Astrocyte (in vitro differentiated cells and primary cell): ENCODE measurements at regions not wholly inside any gene's neighbourhood (a gene's known extent, or its start where the extent isn't known, plus 50 kb on each side); places are given as distances from the start of the nearest gene placed in this dataset.
A peak's percentile ranks its signal among the peaks of the same experiment; 100 is the strongest.

Experiments
- DNase-seq: peaks from one replicate; pipeline ENCODE4 v3.0.0-alpha.2; 2010; ENCODE audit warnings: low read depth
- FAIRE-seq: peaks from 2 replicates; lab custom pipeline; 2011; peaks lifted over from hg19 to GRCh38; lab: Jason Lieb, UNC
- H2AFZ ChIP-seq: 2 replicates; pipeline ENCODE4 v1.6.0; 2012; ENCODE audit warnings: low read depth, low read length, inconsistent platforms
- H3K27ac ChIP-seq: 2 replicates; pipeline ENCODE4 v1.5.1; 2011; ENCODE audit warnings: low read depth, low read length, inconsistent platforms
- H3K27me3 ChIP-seq: 2 replicates; pipeline ENCODE4 v1.6.0; 2011; ENCODE audit warnings: low read length, inconsistent platforms; ENCODE audit not compliant: insufficient read depth
- H3K36me3 ChIP-seq: 2 replicates; pipeline ENCODE4 v1.5.1; 2011; ENCODE audit warnings: low read length, inconsistent platforms; ENCODE audit not compliant: insufficient read depth
- H3K4me1 ChIP-seq: 2 replicates; pipeline ENCODE4 v1.5.1; 2011; ENCODE audit warnings: low read length, inconsistent platforms; ENCODE audit not compliant: insufficient read depth
- H3K4me2 ChIP-seq: 2 replicates; pipeline ENCODE4 v1.6.0; 2012; ENCODE audit warnings: low read length, inconsistent platforms
- H3K4me3 ChIP-seq: 2 replicates; pipeline ENCODE4 v1.5.1; 2011; ENCODE audit warnings: low read depth, mild to moderate bottlenecking, low read length, inconsistent platforms; ENCODE audit not compliant: insufficient read depth
- H3K79me2 ChIP-seq: 2 replicates; pipeline ENCODE4 v1.6.0; 2012; ENCODE audit warnings: mild to moderate bottlenecking, low read length, inconsistent platforms; ENCODE audit not compliant: insufficient read depth
- H3K9ac ChIP-seq: 2 replicates; pipeline ENCODE4 v1.6.0; 2012; ENCODE audit warnings: mild to moderate bottlenecking, low read length, inconsistent platforms
- H3K9me3 ChIP-seq: 2 replicates; pipeline ENCODE4 v1.5.1; 2012; ENCODE audit warnings: low read depth, mild to moderate bottlenecking, low read length, inconsistent platforms; ENCODE audit not compliant: insufficient read depth
- H4K20me1 ChIP-seq: 2 replicates; pipeline ENCODE4 v1.6.0; 2012; ENCODE audit warnings: low read length, inconsistent platforms; ENCODE audit not compliant: insufficient read depth
- H3K27ac Mint-ChIP-seq: one replicate; pipeline ENCODE4 v1.8.0; 2021; ENCODE audit warnings: mild to moderate bottlenecking, mixed read lengths; ENCODE audit not compliant: unreplicated experiment
- H3K27me3 Mint-ChIP-seq: one replicate; pipeline ENCODE4 v1.8.0; 2021; ENCODE audit warnings: low read depth, mixed read lengths; ENCODE audit not compliant: unreplicated experiment
- H3K36me3 Mint-ChIP-seq: one replicate; pipeline ENCODE4 v1.8.0; 2021; ENCODE audit warnings: low read depth, mixed read lengths; ENCODE audit not compliant: unreplicated experiment
- H3K4me1 Mint-ChIP-seq: one replicate; pipeline ENCODE4 v1.8.0; 2021; ENCODE audit warnings: low read depth, mixed read lengths; ENCODE audit not compliant: unreplicated experiment
- H3K4me3 Mint-ChIP-seq: one replicate; pipeline ENCODE4 v1.8.0; 2021; ENCODE audit warnings: mild to moderate bottlenecking, moderate library complexity, mixed read lengths; ENCODE audit not compliant: unreplicated experiment
- H3K9me3 Mint-ChIP-seq: one replicate; pipeline ENCODE4 v1.8.0; 2021; ENCODE audit warnings: mild to moderate bottlenecking, mixed read lengths; ENCODE audit not compliant: unreplicated experiment
- CTCF ChIP-seq: IDR thresholded peaks from 2 replicates; pipeline ENCODE4 v1.5.1; 2011; ENCODE audit warnings: low read depth, mild to moderate bottlenecking, inconsistent platforms, low read length, moderate library complexity; ENCODE audit not compliant: insufficient read depth
- EZH2 ChIP-seq: IDR thresholded peaks from 2 replicates; pipeline ENCODE4 v1.6.1; 2012; ENCODE audit warnings: mild to moderate bottlenecking, low read length, inconsistent platforms; ENCODE audit not compliant: insufficient read depth

- no peak for DNase-seq
- Mint-ChIP-seq H3K4me3 (peak overlapping the region; percentile 47), H3K36me3 (no peaks in the 10 kb centered on the region), H3K27me3 (no peaks in the 10 kb centered on the region), H3K4me1 (peaks cover 13% of the 10 kb centered on the region), H3K27ac (no peak overlapping the region), H3K9me3 (peaks cover 3% of the 10 kb centered on the region)
- Histone ChIP-seq H3K36me3 (no peaks in the 10 kb centered on the region), H3K4me2 (no peak overlapping the region), H3K9me3 (no peaks in the 10 kb centered on the region), H3K79me2 (no peaks in the 10 kb centered on the region), H3K4me1 (peaks cover under 1% of the 10 kb centered on the region), H4K20me1 (no peaks in the 10 kb centered on the region), H3K9ac (no peak overlapping the region), H3K4me3 (no peak overlapping the region), H3K27me3 (no peaks in the 10 kb centered on the region), H2AFZ (no peak overlapping the region), H3K27ac (no peak overlapping the region)
- TF ChIP-seq EZH2 = no peak
- no peak for TF ChIP-seq CTCF
- FAIRE-seq = no peak
These were observed 187.5 kb upstream of the HMHB1 start for GRCh38 chr5:143624465-143624864.

GRCh38 chr5:143619040-143619439 is 192.9 kb upstream of the HMHB1 start:
- Histone ChIP-seq H3K36me3 (no peaks in the 10 kb centered on the region), H3K4me2 (no peak overlapping the region), H3K4me3 (no peak overlapping the region), H2AFZ (no peak overlapping the region), H3K27ac (no peak overlapping the region), H3K79me2 (no peaks in the 10 kb centered on the region), H4K20me1 (no peaks in the 10 kb centered on the region), H3K9ac (no peak overlapping the region), H3K27me3 (no peaks in the 10 kb centered on the region), H3K4me1 (no peaks in the 10 kb centered on the region), H3K9me3 (no peaks in the 10 kb centered on the region)
- peaks cover 3% of the 10 kb centered on the region for H3K9me3 Mint-ChIP-seq
- no peaks in the 10 kb centered on the region for H3K27me3 Mint-ChIP-seq
- H3K4me1 Mint-ChIP-seq = peaks cover 2% of the 10 kb centered on the region
- FAIRE-seq (no peak), DNase-seq (no peak)
- H3K4me3 Mint-ChIP-seq = no peak overlapping the region
- no peak overlapping the region for H3K27ac Mint-ChIP-seq
- no peaks in the 10 kb centered on the region for H3K36me3 Mint-ChIP-seq
- no peak for TF ChIP-seq CTCF
- no peak for TF ChIP-seq EZH2

- Mint-ChIP-seq H3K36me3 (no peaks in the 10 kb centered on the region), H3K27me3 (no peaks in the 10 kb centered on the region), H3K9me3 (peaks cover 3% of the 10 kb centered on the region), H3K27ac (no peak overlapping the region), H3K4me1 (peaks cover 2% of the 10 kb centered on the region), H3K4me3 (no peak overlapping the region)
- H4K20me1 ChIP-seq = no peaks in the 10 kb centered on the region
- H3K27me3 ChIP-seq = no peaks in the 10 kb centered on the region
- no peaks in the 10 kb centered on the region for H3K4me1 ChIP-seq
- no peaks in the 10 kb centered on the region for H3K9me3 ChIP-seq
- H3K36me3 ChIP-seq = no peaks in the 10 kb centered on the region
- FAIRE-seq (no peak), DNase-seq (no peak)
- H3K9ac ChIP-seq = no peak overlapping the region
- H3K27ac ChIP-seq = no peak overlapping the region
- H3K4me3 ChIP-seq = no peak overlapping the region
- TF ChIP-seq EZH2 (no peak), CTCF (no peak)
- no peaks in the 10 kb centered on the region for H3K79me2 ChIP-seq
- no peak overlapping the region for H3K4me2 ChIP-seq
- no peak overlapping the region for H2AFZ ChIP-seq
These were observed 193.8 kb upstream of the HMHB1 start for GRCh38 chr5:143618141-143618540.
